ENCODE measurements at regions not wholly inside any gene's neighbourhood (a gene's known extent, or its start where the extent isn't known, plus 50 kb on each side); places are given as distances from the start of the nearest gene placed in this dataset.
"Not testable (repeated sequence)": the region's sequence is repeated elsewhere in the genome, so short reads cannot be mapped to it uniquely, and the experiment has no call there.

DNA sequence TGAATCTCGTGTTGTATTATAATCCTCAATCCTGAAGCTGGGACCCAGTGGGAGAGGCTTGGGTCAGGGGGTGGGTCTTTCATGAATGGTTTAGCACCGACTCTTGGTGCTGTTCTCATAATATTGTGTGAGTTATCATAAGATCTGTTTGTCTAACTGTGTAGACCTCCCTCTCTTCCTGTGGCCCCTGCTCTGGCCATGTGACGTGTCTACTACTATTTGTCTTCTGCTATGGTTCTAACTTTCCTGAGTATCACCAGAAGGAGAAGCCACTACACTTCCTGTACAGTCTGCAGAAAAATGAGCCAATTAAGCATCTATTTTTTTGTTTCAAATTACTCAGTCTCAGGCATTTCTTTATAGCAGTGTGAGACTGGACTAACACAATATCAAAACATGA, 379.7 kb downstream of the TP53TG3F start:
- FAIRE-seq; DNase-seq (ENCODE audit: extremely low spot score, insufficient read length, low read depth): not testable (repeated sequence)

DNA sequence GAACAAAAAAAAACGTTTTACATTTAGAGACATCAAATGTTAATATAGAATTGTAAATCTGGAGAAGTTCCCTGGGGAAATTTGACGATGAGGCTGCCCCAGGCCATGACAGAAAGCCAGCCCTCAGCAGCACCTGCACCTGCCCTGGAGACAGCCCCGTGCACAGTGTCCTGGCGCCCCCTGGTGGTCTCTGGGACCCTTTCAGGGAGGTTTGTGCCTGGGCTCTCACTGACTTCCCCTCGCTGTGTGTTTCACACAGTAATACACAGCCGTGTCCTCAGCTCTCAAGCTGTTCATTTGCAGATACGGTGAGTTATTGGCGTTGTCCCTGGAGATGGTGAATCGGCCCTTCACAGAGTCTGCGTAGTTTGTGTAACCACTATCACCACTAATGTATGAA, 385.1 kb downstream of the TP53TG3F start:
- not testable (repeated sequence) for FAIRE-seq; DNase-seq (ENCODE audit: extremely low spot score, insufficient read length, low read depth)

Data from GM18507 (cell line).